Trophoblast cell (in vitro differentiated cells and primary cell): ENCODE measurements at regions not wholly inside any gene's neighbourhood (a gene's known extent, or its start where the extent isn't known, plus 50 kb on each side); places are given as distances from the start of the nearest gene placed in this dataset.

Source experiments
- DNase-seq, 2 donors: peaks; one replicate each; pipeline ENCODE4 v3.0.0-alpha.2; 2016
- H2AFZ ChIP-seq: 2 replicates; pipeline ENCODE4 v1.6.1; 2013; ENCODE audit warnings: low read length, moderate library complexity, mild to moderate bottlenecking; ENCODE audit not compliant: insufficient read depth, poor library complexity
- H2AK5ac ChIP-seq: 2 replicates; pipeline ENCODE4 v1.6.1; 2013; ENCODE audit warnings: mild to moderate bottlenecking, low read length
- H2BK120ac ChIP-seq: 2 replicates; pipeline ENCODE4 v1.6.1; 2013; ENCODE audit warnings: low read length, mild to moderate bottlenecking, moderate library complexity; ENCODE audit not compliant: insufficient read depth, poor library complexity
- H2BK12ac ChIP-seq: 2 replicates; pipeline ENCODE4 v1.6.1; 2013; ENCODE audit warnings: mild to moderate bottlenecking, low read length, moderate library complexity
- H2BK5ac ChIP-seq: 2 replicates; pipeline ENCODE4 v1.6.1; 2013; ENCODE audit warnings: low read length, low read depth, moderate library complexity, mild to moderate bottlenecking; ENCODE audit not compliant: poor library complexity
- H3K14ac ChIP-seq: 2 replicates; pipeline ENCODE4 v1.6.1; 2013; ENCODE audit warnings: mild to moderate bottlenecking, low read length
- H3K18ac ChIP-seq: 2 replicates; pipeline ENCODE4 v1.6.1; 2013; ENCODE audit warnings: mild to moderate bottlenecking, low read length
- H3K23ac ChIP-seq: 2 replicates; pipeline ENCODE4 v1.6.1; 2013; ENCODE audit warnings: low read length
- H3K27ac ChIP-seq: 2 replicates; pipeline ENCODE4 v1.5.1; 2013; ENCODE audit warnings: low read depth, mild to moderate bottlenecking, inconsistent platforms, low read length, moderate library complexity
- H3K27me3 ChIP-seq: 2 replicates; pipeline ENCODE4 v1.6.1; 2013; ENCODE audit warnings: inconsistent platforms, mild to moderate bottlenecking, low read length, moderate library complexity; ENCODE audit not compliant: insufficient read depth
- H3K36me3 ChIP-seq, 2 experiments: 1 replicate in 1 of 2; 2 replicates in 1 of 2; pipeline ENCODE4 v1.6.1; 2013; ENCODE audit warnings: low read length in 2 of 2, mild to moderate bottlenecking in 2 of 2, moderate library complexity in 1 of 2; ENCODE audit not compliant: insufficient read depth in 2 of 2, control insufficient read depth in 1 of 2
- H3K4ac ChIP-seq: 2 replicates; pipeline ENCODE4 v1.6.1; 2013; ENCODE audit warnings: low read depth, mild to moderate bottlenecking, low read length, moderate library complexity
- H3K4me1 ChIP-seq, 2 experiments: 1 replicate in 1 of 2; 2 replicates in 1 of 2; pipeline ENCODE4 v1.6.1; 2013; ENCODE audit warnings: low read length in 2 of 2, mild to moderate bottlenecking in 2 of 2, moderate library complexity in 1 of 2; ENCODE audit not compliant: insufficient read depth in 2 of 2, control insufficient read depth in 1 of 2
- H3K4me2 ChIP-seq: 2 replicates; pipeline ENCODE4 v1.6.1; 2013; ENCODE audit warnings: inconsistent platforms, mild to moderate bottlenecking, low read length, moderate library complexity
- H3K4me3 ChIP-seq: 2 replicates; pipeline ENCODE4 v1.5.1; 2013; ENCODE audit warnings: mild to moderate bottlenecking, low read depth, low read length, inconsistent platforms
- H3K79me1 ChIP-seq: one replicate; pipeline ENCODE4 v1.6.1; 2013; ENCODE audit warnings: low read length
- H3K79me2 ChIP-seq: 2 replicates; pipeline ENCODE4 v1.6.1; 2013; ENCODE audit warnings: low read length, mild to moderate bottlenecking; ENCODE audit not compliant: control insufficient read depth, insufficient read depth, poor library complexity
- H3K9ac ChIP-seq: 2 replicates; pipeline ENCODE4 v1.6.1; 2013; ENCODE audit warnings: mild to moderate bottlenecking, low read length
- H3K9me3 ChIP-seq: 2 replicates; pipeline ENCODE4 v1.6.1; 2013; ENCODE audit warnings: low read depth, mild to moderate bottlenecking, control low read depth, inconsistent platforms, low read length; ENCODE audit not compliant: insufficient read depth
- H4K12ac ChIP-seq: 2 replicates; pipeline ENCODE4 v1.6.1; 2013; ENCODE audit warnings: low read depth, mild to moderate bottlenecking, low read length, moderate library complexity
- H4K8ac ChIP-seq: 2 replicates; pipeline ENCODE4 v1.6.1; 2013; ENCODE audit warnings: low read depth, mild to moderate bottlenecking, low read length, moderate library complexity
- H4K91ac ChIP-seq: one replicate; pipeline ENCODE4 v1.6.1; 2013; ENCODE audit warnings: low read depth, mild to moderate bottlenecking, low read length, moderate library complexity
- WGBS: extraction: QIAGEN DNeasy Blood & Tissue Kit; methylation state at CpG from one replicate; pipeline ENCODE4 v1.1.7; 2013; ENCODE audit warnings: missing lambda C conversion rate; ENCODE audit not compliant: insufficient read length, insufficient coverage; ENCODE audit errors: extremely low coverage; 5-methylcytosine and 5-hydroxymethylcytosine counted together

GRCh38 chr12:124393831-124394230, 98.9 kb downstream of the RFLNA start:
- no peak overlapping the region for H2BK12ac ChIP-seq
- H3K79me2 ChIP-seq = peaks cover 5% of the 10 kb centered on the region
- H3K79me1 ChIP-seq = peaks cover 13% of the 10 kb centered on the region
- H3K9ac ChIP-seq = no peak overlapping the region
- H3K18ac ChIP-seq = no peak overlapping the region
- no peak for DNase-seq
- WGBS = no CpG with 5 or more reads among the region's 15 CpGs
- H4K8ac ChIP-seq = no peak overlapping the region
- H3K4ac ChIP-seq = no peak overlapping the region
- H3K14ac ChIP-seq = no peak overlapping the region
- H3K9me3 ChIP-seq = peaks cover 9% of the 10 kb centered on the region
- no peak overlapping the region for H2AK5ac ChIP-seq
- H2AFZ ChIP-seq = no peak overlapping the region
- no peak overlapping the region for H3K4me2 ChIP-seq
- H3K4me1 ChIP-seq = peaks cover 23 to 38% of the 10 kb centered on the region in 2 experiments
- H3K36me3 ChIP-seq = peaks cover 41 to 51% of the 10 kb centered on the region in 2 experiments
- H3K4me3 ChIP-seq = no peak overlapping the region
- no peak overlapping the region for H2BK5ac ChIP-seq
- H4K91ac ChIP-seq = no peak overlapping the region
- no peak overlapping the region for H4K12ac ChIP-seq
- H2BK120ac ChIP-seq = no peak overlapping the region
- no peak overlapping the region for H3K23ac ChIP-seq
- no peaks in the 10 kb centered on the region for H3K27me3 ChIP-seq
- H3K27ac ChIP-seq = no peak overlapping the region

- no peak overlapping the region for H4K91ac ChIP-seq
- no peak for DNase-seq
- WGBS = no CpG with 5 or more reads among the region's 3 CpGs
- no peak overlapping the region for H2BK120ac ChIP-seq
- no peak overlapping the region for H3K14ac ChIP-seq
- no peak overlapping the region for H3K18ac ChIP-seq
- H2BK12ac ChIP-seq = no peak overlapping the region
- no peak overlapping the region for H3K4me3 ChIP-seq
- H2BK5ac ChIP-seq = no peak overlapping the region
- H2AFZ ChIP-seq = no peak overlapping the region
- no peak overlapping the region for H4K8ac ChIP-seq
- no peak overlapping the region for H3K23ac ChIP-seq
- H3K79me2 ChIP-seq = peaks cover 7% of the 10 kb centered on the region
- no peak overlapping the region for H3K4ac ChIP-seq
- H3K9me3 ChIP-seq = peaks cover 9% of the 10 kb centered on the region
- peaks cover 23 to 40% of the 10 kb centered on the region in 2 experiments for H3K4me1 ChIP-seq
- no peak overlapping the region for H2AK5ac ChIP-seq
- no peak overlapping the region for H4K12ac ChIP-seq
- H3K79me1 ChIP-seq = peaks cover 15% of the 10 kb centered on the region
- peaks cover 36 to 48% of the 10 kb centered on the region in 2 experiments for H3K36me3 ChIP-seq
- no peaks in the 10 kb centered on the region for H3K27me3 ChIP-seq
- no peak overlapping the region for H3K4me2 ChIP-seq
- H3K27ac ChIP-seq = no peak overlapping the region
- no peak overlapping the region for H3K9ac ChIP-seq
Observed at GRCh38 chr12:124393414-124393790, 98.5 kb downstream of the RFLNA start.

GRCh38 chr12:124392667-124393413, 97.9 kb downstream of the RFLNA start:
- Histone ChIP-seq H2AFZ (peak overlapping the region; percentile 13), H2BK5ac (peak overlapping the region; percentile 12), H2BK120ac (no peak overlapping the region), H3K14ac (no peak overlapping the region), H4K8ac (no peak overlapping the region), H3K36me3 (peaks cover 31 to 43% of the 10 kb centered on the region in 2 experiments), H3K9ac (no peak overlapping the region), H3K27ac (peak overlapping the region; percentile 24), H3K9me3 (peaks cover 9% of the 10 kb centered on the region), H3K4ac (no peak overlapping the region), H3K79me2 (peaks cover 10% of the 10 kb centered on the region), H4K12ac (no peak overlapping the region), H4K91ac (peak overlapping the region; percentile 53), H2AK5ac (no peak overlapping the region), H3K23ac (no peak overlapping the region), H3K27me3 (no peaks in the 10 kb centered on the region), H2BK12ac (peak overlapping the region; percentile 10), H3K4me3 (no peak overlapping the region), H3K18ac (peak overlapping the region; percentile 61), H3K4me2 (no peak overlapping the region), H3K4me1 (peaks cover 28 to 45% of the 10 kb centered on the region in 2 experiments), H3K79me1 (peaks cover 20% of the 10 kb centered on the region)
- no peak for DNase-seq
- WGBS = no CpG with 5 or more reads among the region's 20 CpGs

- Histone ChIP-seq H2AFZ (no peak overlapping the region), H3K27ac (peak overlapping the region; percentile 24), H2BK12ac (peak overlapping the region; percentile 26), H3K4me1 (peaks cover 31 to 49% of the 10 kb centered on the region in 2 experiments), H3K23ac (no peak overlapping the region), H2BK5ac (no peak overlapping the region), H3K36me3 (peaks cover 25 to 37% of the 10 kb centered on the region in 2 experiments), H2AK5ac (peak overlapping the region; percentile 9), H3K79me2 (peaks cover 13% of the 10 kb centered on the region), H3K14ac (no peak overlapping the region), H2BK120ac (no peak overlapping the region), H3K9me3 (peaks cover 7% of the 10 kb centered on the region), H3K9ac (no peak overlapping the region), H3K18ac (no peak overlapping the region), H3K27me3 (no peaks in the 10 kb centered on the region), H4K8ac (no peak overlapping the region), H4K12ac (no peak overlapping the region), H3K79me1 (peaks cover 24% of the 10 kb centered on the region), H4K91ac (peak overlapping the region; percentile 53), H3K4ac (no peak overlapping the region), H3K4me3 (no peak overlapping the region), H3K4me2 (no peak overlapping the region)
- DNase-seq = peak in 1 of 2 donors; percentile 72
- WGBS = no CpG with 5 or more reads among the region's 16 CpGs
Observed at GRCh38 chr12:124392271-124392666, 97.4 kb downstream of the RFLNA start.
